AG09309 (cell line): ENCODE measurements at regions not wholly inside any gene's neighbourhood (a gene's known extent, or its start where the extent isn't known, plus 50 kb on each side); places are given as distances from the start of the nearest gene placed in this dataset.
A peak's percentile ranks its signal among the peaks of the same experiment; 100 is the strongest.

Experiments
- DNase-seq: peaks from one replicate; pipeline ENCODE4 v3.0.0-alpha.2; 2010; ENCODE audit warnings: low read depth
- H3K4me3 ChIP-seq: 2 replicates; pipeline ENCODE4 v1.5.1; 2011; ENCODE audit warnings: mild to moderate bottlenecking, low read depth, low read length, moderate library complexity; ENCODE audit not compliant: control insufficient read depth
- CTCF ChIP-seq: IDR thresholded peaks from 2 replicates; pipeline ENCODE4 v1.5.1; 2011; ENCODE audit warnings: mild to moderate bottlenecking, low read depth, low read length, inconsistent platforms; ENCODE audit not compliant: insufficient read depth, control insufficient read depth; ENCODE audit errors: missing control alignments

- no peak overlapping the region for H3K4me3 ChIP-seq
- no peak for DNase-seq
- no peak for TF ChIP-seq CTCF
These were observed 145.8 kb upstream of the ERRFI1 start for GRCh38 chr1:8171751-8172464.

GRCh38 chr1:8170059-8170835 lies 144.1 kb upstream of the ERRFI1 start:
- no peak overlapping the region for H3K4me3 ChIP-seq
- no peak for TF ChIP-seq CTCF
- no peak for DNase-seq

- no peak overlapping the region for H3K4me3 ChIP-seq
- peak; percentile 61 for DNase-seq
- no peak for TF ChIP-seq CTCF
These were observed 143.4 kb upstream of the ERRFI1 start for GRCh38 chr1:8169364-8170058.

GRCh38 chr1:8167936-8168335 lies 141.8 kb upstream of the ERRFI1 start:
- DNase-seq = no peak
- TF ChIP-seq CTCF = no peak
- no peak overlapping the region for H3K4me3 ChIP-seq

- no peak for TF ChIP-seq CTCF
- DNase-seq = no peak
These were observed 140.3 kb upstream of the ERRFI1 start for GRCh38 chr1:8166406-8166805.

GRCh38 chr1:8165595-8166360 lies 139.7 kb upstream of the ERRFI1 start:
- TF ChIP-seq CTCF = no peak
- DNase-seq = no peak
- no peak overlapping the region for H3K4me3 ChIP-seq

More at GRCh38 chr1:8166406-8166805, 140.3 kb upstream of the ERRFI1 start:
- H3K4me3 ChIP-seq = no peak overlapping the region
